Lung (tissue), 11 donors: ENCODE measurements at regions not wholly inside any gene's neighbourhood (a gene's known extent, or its start where the extent isn't known, plus 50 kb on each side); places are given as distances from the start of the nearest gene placed in this dataset.

Source experiments
- ATAC-seq: fragments of 200-7000 bp; cut with Tn5 transposase; one replicate; pipeline ENCODE4 v1.9.1; 2020; ENCODE audit warnings: moderate number of reproducible peaks; ENCODE audit not compliant: insufficient read depth, low FRiP score
- DNase-seq, 3 donors: peaks; one replicate each; pipeline ENCODE4 v3.0.0-alpha.2; 2013 to 2017
- H3K27ac ChIP-seq, 2 donors: one replicate each; pipeline ENCODE4 v1.5.1; 2013; ENCODE audit warnings: mild to moderate bottlenecking in 2 of 2, moderate library complexity in 2 of 2, control low read depth in 1 of 2, inconsistent platforms in 1 of 2, low read depth in 1 of 2, low read length in 1 of 2
- H3K27me3 ChIP-seq, 3 donors: one replicate each; pipeline ENCODE4 v1.5.1; 2013; ENCODE audit warnings: low read length in 2 of 3; ENCODE audit not compliant: control insufficient read depth in 3 of 3, insufficient read depth in 3 of 3
- H3K36me3 ChIP-seq, 4 donors: one replicate each; pipeline ENCODE4 v1.5.1; 2013; ENCODE audit warnings: low read length in 4 of 4, mild to moderate bottlenecking in 1 of 4, moderate library complexity in 1 of 4; ENCODE audit not compliant: control insufficient read depth in 4 of 4, insufficient read depth in 4 of 4
- H3K4me1 ChIP-seq, 5 donors: one replicate each; pipeline ENCODE4 v1.5.1; 2013; ENCODE audit warnings: low read length in 5 of 5, mild to moderate bottlenecking in 2 of 5, moderate library complexity in 1 of 5; ENCODE audit not compliant: control insufficient read depth in 5 of 5, insufficient read depth in 5 of 5
- H3K4me3 ChIP-seq: one replicate; pipeline ENCODE4 v1.5.1; 2013; ENCODE audit warnings: mild to moderate bottlenecking, control low read depth, moderate library complexity
- H3K9ac ChIP-seq, 2 donors: one replicate each; pipeline ENCODE4 v1.5.1; 2013; ENCODE audit warnings: low read length in 2 of 2, control low read depth in 1 of 2; ENCODE audit not compliant: insufficient read depth in 1 of 2
- H3K9me3 ChIP-seq, 4 donors: one replicate each; pipeline ENCODE4 v1.5.1; 2013; ENCODE audit warnings: low read length in 3 of 4, mild to moderate bottlenecking in 1 of 4, moderate library complexity in 1 of 4; ENCODE audit not compliant: control insufficient read depth in 4 of 4, insufficient read depth in 3 of 4
- WGBS, 2 donors: extraction: QIAGEN DNeasy Blood & Tissue Kit; methylation state at CpG; one replicate each; pipeline ENCODE4 v1.1.7; 2013; 5-methylcytosine and 5-hydroxymethylcytosine counted together
- TF ChIP-seq, protein P1 (sequence below): IDR thresholded peaks from 2 replicates; pipeline ENCODE4 v1.5.1; 2012; ENCODE audit warnings: mild to moderate bottlenecking; ENCODE audit errors: control extremely low read depth, extremely low read depth
- donor health status: control.
- donor health status: control.
- donor health status: Bipolar disorder and iron deficiency.
- donor health status: healthy.
- donor health status: DM: yes; HTN: yes; CAD: no.

GRCh38 chr6:44651604-44652003 is 264.1 kb downstream of the CDC5L start:
- no peak overlapping the region for H3K4me3 ChIP-seq
- WGBS, 2 donors: 86 to 93% methylated on average over 15 of the region's 15 CpGs
- H3K27me3 ChIP-seq: no peaks in the 10 kb centered on the region
- H3K9ac ChIP-seq: no peak overlapping the region
- no peaks in the 10 kb centered on the region for H3K36me3 ChIP-seq
- TF ChIP-seq, protein P1, sequence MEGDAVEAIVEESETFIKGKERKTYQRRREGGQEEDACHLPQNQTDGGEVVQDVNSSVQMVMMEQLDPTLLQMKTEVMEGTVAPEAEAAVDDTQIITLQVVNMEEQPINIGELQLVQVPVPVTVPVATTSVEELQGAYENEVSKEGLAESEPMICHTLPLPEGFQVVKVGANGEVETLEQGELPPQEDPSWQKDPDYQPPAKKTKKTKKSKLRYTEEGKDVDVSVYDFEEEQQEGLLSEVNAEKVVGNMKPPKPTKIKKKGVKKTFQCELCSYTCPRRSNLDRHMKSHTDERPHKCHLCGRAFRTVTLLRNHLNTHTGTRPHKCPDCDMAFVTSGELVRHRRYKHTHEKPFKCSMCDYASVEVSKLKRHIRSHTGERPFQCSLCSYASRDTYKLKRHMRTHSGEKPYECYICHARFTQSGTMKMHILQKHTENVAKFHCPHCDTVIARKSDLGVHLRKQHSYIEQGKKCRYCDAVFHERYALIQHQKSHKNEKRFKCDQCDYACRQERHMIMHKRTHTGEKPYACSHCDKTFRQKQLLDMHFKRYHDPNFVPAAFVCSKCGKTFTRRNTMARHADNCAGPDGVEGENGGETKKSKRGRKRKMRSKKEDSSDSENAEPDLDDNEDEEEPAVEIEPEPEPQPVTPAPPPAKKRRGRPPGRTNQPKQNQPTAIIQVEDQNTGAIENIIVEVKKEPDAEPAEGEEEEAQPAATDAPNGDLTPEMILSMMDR: no peak
- peaks cover 0 to 4% (median 0%) of the 10 kb centered on the region in 4 donors for H3K9me3 ChIP-seq
- ATAC-seq: no peak
- H3K4me1 ChIP-seq: peaks cover 0 to 20% (median 4%) of the 10 kb centered on the region in 5 donors
- DNase-seq: no peak
- H3K27ac ChIP-seq: no peak overlapping the region

GRCh38 chr6:44652547-44652946 is 265.0 kb downstream of the CDC5L start:
- H3K4me3 ChIP-seq: no peak overlapping the region
- no peak overlapping the region for H3K27ac ChIP-seq
- H3K9me3 ChIP-seq: peaks cover 0 to 4% (median 0%) of the 10 kb centered on the region in 4 donors
- whole genome bisulfite sequencing, 2 donors: 87 to 94% methylated on average over 1 of the region's 1 CpG
- no peaks in the 10 kb centered on the region for H3K27me3 ChIP-seq
- peaks cover 0 to 26% (median 4%) of the 10 kb centered on the region in 5 donors for H3K4me1 ChIP-seq
- TF ChIP-seq, protein P1: no peak
- H3K36me3 ChIP-seq: no peaks in the 10 kb centered on the region
- ATAC-seq (no peak), DNase-seq (no peak)
- H3K9ac ChIP-seq: no peak overlapping the region

DNA sequence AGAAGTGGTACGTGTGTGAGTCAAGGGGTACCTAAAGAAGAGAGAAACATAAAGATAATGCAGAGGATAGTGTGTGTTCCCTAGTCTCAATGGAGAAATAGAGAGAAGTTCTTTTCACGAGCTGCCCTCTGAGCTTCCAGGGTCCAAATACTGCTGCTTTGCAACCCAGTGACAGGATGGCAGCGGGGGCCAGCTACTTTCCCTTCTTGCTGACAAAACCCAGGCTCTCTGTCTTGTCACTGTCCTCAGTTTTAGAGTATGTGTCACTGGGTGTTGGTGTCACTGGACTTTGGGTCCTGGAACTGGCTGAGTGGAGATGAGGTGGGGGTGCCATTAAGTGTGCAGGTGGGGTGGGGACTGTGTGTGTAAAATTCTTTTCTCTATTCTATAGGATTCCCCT is 265.6 kb downstream of the CDC5L start:
- DNase-seq (no peak), ATAC-seq (no peak)
- Histone ChIP-seq H3K9ac (no peak overlapping the region), H3K9me3 (peaks cover 0 to 3% (median 0%) of the 10 kb centered on the region in 4 donors), H3K4me3 (no peak overlapping the region), H3K36me3 (no peaks in the 10 kb centered on the region), H3K27me3 (no peaks in the 10 kb centered on the region), H3K27ac (no peak overlapping the region), H3K4me1 (peaks cover 0 to 26% (median 4%) of the 10 kb centered on the region in 5 donors)
- TF ChIP-seq, protein P1: no peak
- WGBS, 2 donors: 90 to 91% methylated on average over 3 of the region's 3 CpGs

DNA sequence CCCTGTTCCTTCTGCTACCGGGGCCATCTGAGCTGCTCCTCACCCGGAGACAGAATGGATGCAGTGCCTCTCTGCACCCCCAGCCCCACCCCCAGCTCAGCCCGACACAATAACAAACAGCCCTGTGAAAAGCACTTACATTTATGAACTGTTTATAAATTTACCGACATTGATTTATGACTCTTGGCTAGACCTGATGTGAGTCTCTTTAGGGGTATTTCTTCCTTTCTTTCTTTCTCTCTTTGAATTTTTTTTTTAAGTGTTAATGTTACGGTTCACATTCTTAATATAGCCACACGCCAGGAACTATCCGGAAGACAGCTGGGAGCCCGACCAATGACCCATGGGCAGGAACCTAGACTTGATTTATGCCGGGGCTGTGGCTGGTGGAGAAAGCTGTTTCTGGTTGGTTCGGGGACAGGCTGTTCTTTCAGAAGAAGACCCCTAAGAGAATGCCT is 266.3 kb downstream of the CDC5L start:
- Histone ChIP-seq H3K9me3 (no peaks in the 10 kb centered on the region), H3K4me1 (peaks cover 0 to 26% (median 4%) of the 10 kb centered on the region in 5 donors), H3K9ac (no peak overlapping the region), H3K4me3 (no peak overlapping the region), H3K27ac (no peak overlapping the region), H3K36me3 (no peaks in the 10 kb centered on the region), H3K27me3 (no peaks in the 10 kb centered on the region)
- WGBS, 2 donors: 10 to 25% methylated on average over 10 of the region's 10 CpGs
- DNase-seq (peak; percentile 46 to 68 (median 60)), ATAC-seq (no peak)
- TF ChIP-seq, protein P1: no peak
